Tibial artery (tissue), 4 donors: ENCODE measurements at regions not wholly inside any gene's neighbourhood (a gene's known extent, or its start where the extent isn't known, plus 50 kb on each side); places are given as distances from the start of the nearest gene placed in this dataset.

Source experiments
- DNase-seq, 2 donors: peaks; one replicate each; pipeline ENCODE4 v3.0.0-alpha.2; 2019
- H3K27ac ChIP-seq, 2 donors: fragments of 200-600 bp; sonication (generic) in 1 of 2; 1 replicate in 1 of 2; 2 replicates in 1 of 2; pipeline ENCODE4 v1.5.1; 2018 to 2019; ENCODE audit warnings: mild to moderate bottlenecking in 1 of 2
- H3K27me3 ChIP-seq, 2 donors: fragments of 200-600 bp; sonication (generic) in 1 of 2; one replicate each; pipeline versions ENCODE4 v1.5.1 to v1.6.0; 2016 to 2019
- H3K36me3 ChIP-seq, 3 donors: fragments of 200-600 bp; sonication (generic) in 2 of 3; one replicate each; pipeline ENCODE4 v1.5.1; 2016 to 2019; ENCODE audit warnings: mild to moderate bottlenecking in 2 of 3
- H3K4me1 ChIP-seq, 4 donors: fragments of 200-600 bp; sonication (generic) in 2 of 4; 1 replicate in 3 of 4; 2 replicates in 1 of 4; pipeline ENCODE4 v1.5.1; 2016 to 2019
- H3K4me3 ChIP-seq, 2 donors: fragments of 200-600 bp; sonication (generic) in 1 of 2; 1 replicate in 1 of 2; 2 replicates in 1 of 2; pipeline ENCODE4 v1.5.1; 2018 to 2019; ENCODE audit warnings: mild to moderate bottlenecking in 2 of 2
- H3K9me3 ChIP-seq, 3 donors: fragments of 200-600 bp; sonication (generic) in 1 of 3; one replicate each; pipeline ENCODE4 v1.5.1; 2016 to 2019
- intact Hi-C: fragments of 100-400 bp; cut with DNase I; formaldehyde crosslinking; loops from one replicate; pipeline ENCODE4 v1.15.0; 2023; ENCODE audit warnings: low total_unique reads
- TF ChIP-seq, protein P1 (sequence below), 2 experiments: fragments of 200-600 bp in 1 of 2; fragments of 450-650 bp in 1 of 2; IDR thresholded peaks; one replicate each; pipeline ENCODE4 v1.5.1; 2017 to 2019; ENCODE audit warnings: antibody characterized with exemption in 2 of 2, mild to moderate bottlenecking in 1 of 2, moderate library complexity in 1 of 2

DNA sequence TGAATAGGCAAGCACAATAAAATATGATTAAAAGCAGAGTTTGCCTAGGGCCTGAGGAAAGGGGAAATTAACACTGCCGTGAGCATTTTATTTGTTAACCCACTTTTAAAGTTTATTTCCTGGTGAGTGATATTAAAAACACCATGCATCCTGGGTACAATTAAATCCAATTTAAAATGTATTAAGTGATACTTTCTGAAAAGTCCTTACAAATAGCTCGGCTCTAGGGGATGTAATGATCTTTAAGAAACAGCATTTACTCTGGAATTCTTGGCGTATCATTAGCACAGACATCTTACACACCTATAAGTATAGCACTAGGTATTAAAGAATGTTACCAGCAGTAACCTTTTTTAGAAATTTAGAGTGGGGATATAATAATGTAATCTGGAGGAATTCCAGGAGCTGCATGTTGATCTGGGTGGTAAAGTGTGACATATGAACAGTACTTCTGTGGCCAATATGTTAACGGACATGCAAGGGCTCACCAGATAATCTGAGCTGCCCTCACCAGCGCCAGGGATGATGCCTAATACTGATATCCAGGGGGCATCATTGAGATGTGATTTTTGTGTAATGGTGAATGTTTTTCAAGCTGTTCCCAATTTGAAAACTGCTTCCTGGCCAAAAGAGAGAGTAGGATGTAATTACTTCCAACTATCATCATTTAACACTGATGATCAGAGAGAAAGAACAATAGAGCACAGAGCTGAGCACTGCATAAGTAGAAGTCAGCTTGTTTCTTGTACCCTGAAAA lies 235.9 kb downstream of the DSEL start:
- no peaks in the 10 kb centered on the region for H3K27me3 ChIP-seq

DNA sequence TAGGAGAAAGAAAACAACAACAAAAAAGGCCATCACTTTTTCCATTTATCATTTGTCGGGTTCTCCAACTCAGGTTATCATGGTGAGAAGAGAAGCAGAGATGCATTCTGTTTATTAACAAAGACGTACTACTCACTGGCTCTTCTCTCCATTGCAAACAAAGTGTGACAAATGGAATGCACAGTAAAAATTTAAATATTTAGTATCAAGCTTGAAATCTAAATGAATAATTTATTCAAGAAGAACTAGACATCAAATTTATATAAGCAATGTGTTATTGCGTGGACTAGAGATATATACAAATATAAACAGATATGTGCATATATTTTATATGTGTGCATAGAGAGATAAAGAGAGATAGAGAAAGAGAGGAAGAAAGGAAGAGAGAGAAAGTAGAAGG lies 236.5 kb downstream of the DSEL start:
- TF ChIP-seq, protein P1, sequence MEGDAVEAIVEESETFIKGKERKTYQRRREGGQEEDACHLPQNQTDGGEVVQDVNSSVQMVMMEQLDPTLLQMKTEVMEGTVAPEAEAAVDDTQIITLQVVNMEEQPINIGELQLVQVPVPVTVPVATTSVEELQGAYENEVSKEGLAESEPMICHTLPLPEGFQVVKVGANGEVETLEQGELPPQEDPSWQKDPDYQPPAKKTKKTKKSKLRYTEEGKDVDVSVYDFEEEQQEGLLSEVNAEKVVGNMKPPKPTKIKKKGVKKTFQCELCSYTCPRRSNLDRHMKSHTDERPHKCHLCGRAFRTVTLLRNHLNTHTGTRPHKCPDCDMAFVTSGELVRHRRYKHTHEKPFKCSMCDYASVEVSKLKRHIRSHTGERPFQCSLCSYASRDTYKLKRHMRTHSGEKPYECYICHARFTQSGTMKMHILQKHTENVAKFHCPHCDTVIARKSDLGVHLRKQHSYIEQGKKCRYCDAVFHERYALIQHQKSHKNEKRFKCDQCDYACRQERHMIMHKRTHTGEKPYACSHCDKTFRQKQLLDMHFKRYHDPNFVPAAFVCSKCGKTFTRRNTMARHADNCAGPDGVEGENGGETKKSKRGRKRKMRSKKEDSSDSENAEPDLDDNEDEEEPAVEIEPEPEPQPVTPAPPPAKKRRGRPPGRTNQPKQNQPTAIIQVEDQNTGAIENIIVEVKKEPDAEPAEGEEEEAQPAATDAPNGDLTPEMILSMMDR (IDR thresholded peaks at IDR 0.05), result no peak
- no peak for DNase-seq
- Histone ChIP-seq H3K9me3 (no peaks in the 10 kb centered on the region), H3K4me3 (no peak overlapping the region), H3K27ac (no peak overlapping the region), H3K36me3 (no peaks in the 10 kb centered on the region), H3K4me1 (peaks cover 0 to 10% (median 0%) of the 10 kb centered on the region in 4 donors), H3K27me3 (no peaks in the 10 kb centered on the region)
- intact Hi-C loops, result no loop called here

More for the DNA sequence above, 235.9 kb downstream of the DSEL start:
- TF ChIP-seq, protein P1 (IDR thresholded peaks at IDR 0.05), result no peak
- Histone ChIP-seq H3K36me3 (no peaks in the 10 kb centered on the region), H3K27ac (no peak overlapping the region), H3K4me3 (no peak overlapping the region), H3K9me3 (no peaks in the 10 kb centered on the region), H3K4me1 (peaks cover 0 to 10% (median 0%) of the 10 kb centered on the region in 4 donors)
- DNase-seq, result no peak
- intact Hi-C loops, result no loop called here

DNA sequence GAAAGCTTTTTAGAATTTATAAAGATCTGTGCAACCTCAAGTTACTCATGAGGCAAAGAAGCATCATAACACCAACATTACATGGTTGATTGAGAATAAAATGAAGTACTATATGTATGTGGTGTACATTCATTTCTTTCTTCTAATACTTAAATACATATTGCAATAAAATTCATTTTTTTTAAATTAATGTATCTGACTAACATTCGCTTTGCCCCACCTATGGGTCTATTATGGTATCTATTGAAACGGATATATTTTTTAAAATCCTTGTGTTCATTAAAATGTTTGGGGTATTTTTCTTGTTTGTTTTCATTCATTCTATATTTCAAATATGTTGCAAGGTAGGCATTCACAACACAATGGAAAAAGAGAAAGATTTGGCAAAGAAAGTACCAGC lies 237.5 kb downstream of the DSEL start:
- Histone ChIP-seq H3K36me3 (no peaks in the 10 kb centered on the region), H3K27ac (no peak overlapping the region), H3K27me3 (no peaks in the 10 kb centered on the region), H3K9me3 (no peaks in the 10 kb centered on the region), H3K4me1 (peaks cover 0 to 10% (median 0%) of the 10 kb centered on the region in 4 donors), H3K4me3 (no peak overlapping the region)
- TF ChIP-seq, protein P1 (IDR thresholded peaks at IDR 0.05), result no peak
- no peak for DNase-seq
- intact Hi-C loops, result no loop called here

DNA sequence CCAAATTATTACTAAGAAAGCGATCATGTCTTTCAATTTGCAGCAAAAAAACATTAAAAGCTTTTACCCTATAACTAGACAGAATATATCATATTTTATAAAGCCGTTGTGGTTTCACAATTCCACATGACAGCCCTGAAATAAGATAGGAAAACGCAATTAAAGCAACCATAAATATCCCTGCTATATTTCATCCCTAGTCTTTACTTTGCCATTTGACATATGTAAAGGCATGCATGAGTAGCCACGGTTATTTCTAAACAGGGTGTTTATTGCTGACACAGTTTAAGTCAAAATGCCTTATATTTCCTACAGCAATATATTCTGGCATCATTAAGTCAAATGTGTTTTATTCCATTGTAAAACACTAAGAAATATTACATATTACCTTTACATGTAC lies 239.9 kb downstream of the DSEL start:
- intact Hi-C loops, result no loop called here
- Histone ChIP-seq H3K4me1 (no peaks in the 10 kb centered on the region), H3K36me3 (no peaks in the 10 kb centered on the region), H3K27ac (no peak overlapping the region), H3K27me3 (no peaks in the 10 kb centered on the region), H3K4me3 (no peak overlapping the region), H3K9me3 (no peaks in the 10 kb centered on the region)
- no peak for DNase-seq
- TF ChIP-seq, protein P1 (IDR thresholded peaks at IDR 0.05), result no peak

DNA sequence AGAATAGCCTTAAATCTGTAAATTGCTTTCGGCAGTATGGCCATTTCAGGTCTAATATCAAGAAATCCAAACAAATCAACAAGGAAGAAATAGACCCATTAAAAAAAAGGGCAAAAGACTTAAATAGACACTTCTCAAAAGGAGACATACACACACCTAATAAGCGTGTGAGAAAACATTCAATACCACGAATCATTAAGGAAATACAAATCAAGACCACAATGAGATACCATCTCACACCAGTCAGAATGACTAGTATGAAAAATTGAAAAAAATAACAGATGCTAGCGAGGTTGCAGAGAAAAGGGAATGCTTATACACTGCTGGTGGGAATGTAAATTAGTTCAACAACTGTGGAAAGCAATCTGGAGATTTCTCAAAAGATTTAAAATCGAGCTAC lies 243.2 kb downstream of the DSEL start:
- DNase-seq, result no peak
- Histone ChIP-seq H3K27ac (no peak overlapping the region), H3K36me3 (no peaks in the 10 kb centered on the region), H3K4me3 (no peak overlapping the region), H3K9me3 (no peaks in the 10 kb centered on the region), H3K27me3 (no peaks in the 10 kb centered on the region), H3K4me1 (no peaks in the 10 kb centered on the region)
- TF ChIP-seq, protein P1 (IDR thresholded peaks at IDR 0.05), result no peak
- intact Hi-C loops, result no loop called here
